ENCODE measurements at regions not wholly inside any gene's neighbourhood (a gene's known extent, or its start where the extent isn't known, plus 50 kb on each side); places are given as distances from the start of the nearest gene placed in this dataset.
"Not testable (repeated sequence)": the region's sequence is repeated elsewhere in the genome, so short reads cannot be mapped to it uniquely, and the experiment has no call there.

DNA sequence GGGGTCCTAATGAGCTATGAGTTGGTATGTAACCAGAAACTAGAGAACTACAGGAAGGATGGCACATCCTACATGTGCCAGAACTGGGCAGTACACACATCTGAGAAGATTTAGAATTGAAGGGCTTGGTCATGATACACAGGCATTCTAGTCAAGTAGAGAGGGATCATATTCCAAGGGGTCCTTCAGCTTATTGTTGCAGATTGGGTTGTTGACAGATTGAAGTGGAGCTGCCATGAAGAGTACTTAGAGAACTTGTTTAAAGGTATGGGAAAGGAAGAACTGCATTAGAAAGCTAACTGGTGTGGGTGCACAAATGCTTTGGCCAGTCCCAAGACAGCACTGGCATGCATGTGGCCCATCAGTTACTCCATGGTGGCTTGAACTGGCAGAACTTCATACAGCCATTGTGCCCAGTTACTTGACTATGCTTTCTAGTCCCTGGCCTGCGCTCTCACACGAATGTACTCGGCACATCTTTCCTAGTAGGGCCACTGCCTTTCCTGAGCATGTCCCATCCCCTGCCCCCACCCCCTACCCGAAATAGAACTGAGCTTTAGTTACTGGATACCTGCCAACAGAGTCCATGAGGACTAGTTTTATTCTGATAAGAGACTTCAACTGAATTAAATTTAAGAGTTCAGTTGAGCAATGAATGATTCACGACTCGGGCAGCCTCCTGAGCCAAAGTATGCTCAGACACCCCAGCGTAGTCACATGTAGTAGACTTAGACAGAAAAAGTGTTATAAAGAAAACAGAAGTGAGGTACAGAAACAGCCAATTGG lies 64.0 kb downstream of the CCNG2 start:
- no peak for DNase-seq (ENCODE audit: low read depth)

DNA sequence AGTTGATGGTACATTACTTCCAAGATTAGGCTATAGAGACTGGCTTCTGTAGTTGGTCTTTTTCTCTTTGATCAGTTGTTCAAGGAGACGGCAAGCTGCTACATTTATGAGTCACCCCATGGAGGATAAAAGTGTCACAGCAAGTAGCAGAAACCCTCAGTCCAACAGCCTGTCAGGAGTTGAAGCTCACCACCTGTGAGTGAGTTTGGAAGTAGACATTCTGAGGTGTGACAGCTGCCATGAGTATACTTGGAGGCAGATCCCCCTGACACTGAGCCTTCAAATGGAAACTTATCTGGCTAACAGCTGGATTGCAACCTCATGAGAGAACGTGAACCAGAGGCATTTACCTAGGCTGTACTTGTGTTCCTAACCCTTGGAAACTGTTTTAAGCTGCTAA lies 68.0 kb downstream of the CCNG2 start:
- DNase-seq (ENCODE audit: low read depth) = no peak

DNA sequence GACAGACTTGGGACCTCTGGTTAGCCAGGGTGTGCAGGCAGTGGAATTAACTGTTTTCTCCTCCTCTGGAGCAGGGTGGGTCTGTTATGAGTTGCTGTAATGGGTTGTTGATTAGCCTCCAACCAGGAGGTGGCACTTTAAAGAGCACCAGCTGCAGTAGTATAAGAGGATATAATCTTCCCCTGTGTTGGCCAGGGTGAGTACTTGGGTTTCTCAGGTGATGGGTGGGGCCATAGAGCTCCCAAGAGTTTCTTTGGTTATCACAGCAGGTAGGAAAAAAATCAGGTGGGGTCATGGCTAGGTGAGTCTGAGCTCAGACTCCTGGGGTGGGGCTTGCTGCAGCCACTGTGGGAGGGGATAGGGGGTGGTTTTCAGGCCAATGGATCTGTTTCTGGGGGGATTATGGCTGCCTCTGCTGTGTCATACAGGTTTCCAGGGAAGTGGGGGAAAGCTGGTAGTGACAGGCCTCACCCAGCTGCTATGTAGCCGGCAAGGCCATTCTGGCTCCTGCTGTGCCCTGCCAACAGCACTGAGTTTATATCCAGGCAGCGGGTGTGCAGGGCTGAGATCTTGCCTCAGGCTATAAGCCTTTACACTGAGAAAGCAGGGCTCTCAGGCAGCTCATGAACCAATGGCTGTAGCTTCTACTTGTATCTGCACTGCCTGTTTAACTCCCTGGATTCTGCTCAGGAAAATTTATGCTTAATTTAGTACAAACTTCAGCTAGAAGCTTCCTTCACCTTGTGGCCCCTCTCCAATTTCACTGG lies 70.1 kb downstream of the CCNG2 start:
- no peak for DNase-seq (ENCODE audit: low read depth)

DNA sequence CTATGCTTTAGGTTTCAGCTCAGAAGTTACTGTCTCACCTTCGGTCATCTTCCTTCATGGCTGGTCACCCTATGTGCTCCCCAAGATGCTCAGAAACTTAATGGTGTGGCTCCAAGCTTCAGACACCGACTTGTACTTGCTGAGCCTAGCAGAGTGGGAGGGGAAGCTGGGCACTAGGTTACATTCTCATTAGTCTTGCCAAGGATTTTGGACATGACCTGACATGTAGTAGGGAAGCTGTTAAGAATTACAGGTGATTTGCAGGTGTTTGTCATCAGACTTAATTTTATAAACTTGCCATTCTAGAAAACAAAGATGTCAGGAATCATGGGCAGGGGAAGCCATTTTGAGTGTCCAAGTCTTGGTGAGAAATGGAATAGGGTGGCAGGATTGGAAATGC lies 72.4 kb downstream of the CCNG2 start:
- no peak for DNase-seq (ENCODE audit: low read depth)

DNA sequence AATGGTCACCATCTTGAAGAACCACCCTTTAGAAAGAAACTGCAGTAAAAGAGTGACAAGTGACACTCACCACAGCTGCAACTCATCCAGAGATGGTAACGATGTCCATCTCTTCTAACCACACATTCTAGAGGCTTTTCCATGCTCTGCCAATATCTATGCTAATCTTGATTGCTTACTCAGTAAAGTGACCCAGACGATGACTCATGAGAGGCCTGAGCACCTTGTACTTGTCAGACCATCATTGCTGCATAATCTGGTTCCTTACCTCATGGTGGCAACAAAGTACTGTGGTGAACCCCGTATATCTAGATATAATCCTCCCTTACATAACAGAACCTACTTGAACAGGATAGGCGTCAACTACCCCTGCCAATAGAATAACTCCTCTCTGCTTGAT lies 75.6 kb downstream of the CCNG2 start:
- DNase-seq (ENCODE audit: low read depth) = no peak

DNA sequence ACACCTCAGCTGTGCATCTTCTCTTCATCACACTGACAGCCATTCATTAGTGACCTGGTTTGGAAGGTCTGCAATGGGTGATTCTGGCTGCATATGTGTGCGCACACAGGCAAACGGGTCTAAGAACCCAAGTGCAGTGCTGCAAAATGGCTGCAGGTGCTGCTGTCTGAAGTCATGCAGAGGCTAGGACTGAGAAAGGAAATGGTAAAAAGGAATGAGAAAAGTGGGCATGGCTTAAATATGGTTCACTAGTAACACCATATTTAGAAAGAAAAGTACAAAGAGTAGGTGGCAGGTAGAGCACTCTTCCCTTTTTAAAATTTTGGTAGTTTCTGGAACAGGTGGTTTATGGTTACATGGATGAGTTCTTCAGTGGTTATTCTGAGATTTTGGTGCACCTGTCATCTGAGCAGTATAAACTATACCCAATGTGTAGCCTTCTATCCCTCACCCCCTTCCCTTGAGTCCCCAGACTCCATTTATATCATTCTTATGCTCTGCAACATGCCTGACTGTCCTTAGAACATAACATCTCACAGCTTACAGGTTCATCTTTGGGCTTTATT lies 78.4 kb downstream of the CCNG2 start:
- no peak for DNase-seq (ENCODE audit: low read depth)

DNA sequence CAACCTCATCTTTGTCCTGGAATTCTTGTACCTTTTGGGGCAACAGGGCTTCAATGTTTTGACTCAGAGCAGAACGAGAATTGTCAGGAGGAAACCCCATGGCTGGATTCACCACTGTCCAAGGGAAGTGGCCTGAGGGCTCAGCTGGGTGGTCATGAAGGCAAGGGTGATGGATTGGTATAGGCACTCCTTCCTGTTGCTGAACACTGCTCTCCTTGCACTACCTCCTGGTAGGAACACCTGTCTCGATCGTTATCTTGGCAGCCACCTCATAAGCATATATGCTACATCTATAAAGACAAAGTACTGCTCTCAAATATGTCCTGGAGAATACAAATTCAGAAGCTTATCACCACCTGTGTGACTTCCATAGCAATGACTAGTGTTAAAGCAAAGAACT lies 79.8 kb downstream of the CCNG2 start:
- DNase-seq (ENCODE audit: low read depth) = no peak

DNA sequence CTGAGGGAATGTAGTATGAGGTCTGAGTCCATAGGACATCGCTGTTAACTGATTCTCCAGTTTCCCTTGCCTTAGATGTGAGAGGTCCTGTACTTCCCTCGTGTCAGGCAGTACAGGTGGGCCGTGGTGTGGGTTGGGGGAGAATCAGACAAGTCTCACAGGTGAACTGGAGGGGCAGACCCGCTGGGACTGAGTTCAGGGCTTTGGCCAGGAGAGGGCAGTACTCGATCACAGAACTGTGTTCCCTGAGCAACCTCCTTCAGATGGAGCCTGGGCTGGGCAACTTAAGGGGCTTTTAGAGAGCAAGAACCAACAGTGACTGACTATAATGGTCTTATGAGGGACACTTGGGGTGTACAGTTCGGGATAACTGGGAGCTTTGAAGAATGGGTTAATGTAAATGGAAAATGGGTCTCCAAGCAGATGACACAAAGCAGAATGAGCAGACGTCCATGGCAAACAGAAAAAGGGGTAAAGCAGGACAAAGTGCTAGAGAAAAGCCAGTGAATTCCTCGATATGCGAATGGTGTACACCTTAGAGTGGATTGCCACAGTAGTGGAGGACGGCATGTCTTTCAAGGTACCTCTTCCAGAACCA lies 83.6 kb downstream of the CCNG2 start:
- DNase-seq (ENCODE audit: low read depth) = peak; percentile 1

DNA sequence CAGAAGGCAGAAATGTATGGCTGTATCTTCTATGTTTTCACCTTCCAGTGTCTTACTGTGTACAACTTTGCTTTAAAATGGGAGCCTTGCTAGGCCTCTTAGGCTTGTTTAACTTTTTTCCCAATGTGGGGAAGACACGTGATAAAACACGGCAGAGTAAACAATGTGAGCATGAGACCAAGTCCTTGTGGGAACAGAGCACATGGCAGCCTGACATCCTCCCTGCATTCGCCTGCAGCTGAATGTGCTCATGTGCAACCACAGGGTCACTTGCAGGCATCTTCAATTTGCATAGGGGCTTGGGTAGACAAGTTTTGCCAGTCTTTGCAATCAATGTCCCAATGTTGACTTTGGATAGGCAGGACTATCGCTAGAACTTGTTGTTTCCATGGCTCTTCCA lies 91.8 kb downstream of the CCNG2 start:
- no peak for DNase-seq (ENCODE audit: low read depth)

DNA sequence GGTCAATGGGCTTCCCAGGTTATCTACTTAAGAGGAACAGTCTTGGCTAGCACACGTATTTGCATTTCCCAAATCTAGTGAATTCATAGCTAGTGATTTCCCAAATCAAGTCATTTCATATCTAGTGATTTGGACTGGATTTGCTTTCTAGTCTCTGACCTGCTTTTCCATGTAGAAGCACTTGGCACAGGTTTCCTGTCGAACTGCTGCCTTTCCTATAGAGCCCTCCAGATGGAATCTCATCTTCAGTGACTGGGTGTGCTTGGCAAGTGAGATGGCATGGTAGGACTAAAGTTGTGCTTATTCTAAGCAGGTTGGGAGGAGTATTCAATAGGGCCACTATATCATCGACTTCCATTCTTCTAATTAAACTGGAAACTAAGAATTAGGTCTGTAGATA lies 94.7 kb downstream of the CCNG2 start:
- DNase-seq (ENCODE audit: low read depth) = no peak

DNA sequence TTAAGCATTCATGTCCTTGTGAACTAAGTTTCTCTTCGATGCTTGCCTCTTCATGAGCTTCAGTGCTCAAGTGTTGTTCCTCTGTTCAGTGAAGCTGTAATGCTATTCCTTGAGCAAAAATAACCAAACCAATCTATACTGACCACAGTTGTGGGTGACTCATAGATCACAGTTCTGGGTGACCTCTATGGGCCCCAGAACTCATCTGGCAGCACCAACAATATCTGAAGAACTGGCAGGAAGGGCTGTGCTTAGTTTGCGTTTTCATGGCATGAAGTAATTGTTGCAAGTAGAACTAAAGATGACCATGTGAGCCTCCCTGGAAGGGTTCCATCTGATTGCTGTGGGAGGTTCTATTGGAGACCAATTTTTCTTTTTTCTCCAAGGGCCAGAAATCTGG lies 106.2 kb downstream of the CCNG2 start:
- DNase-seq (ENCODE audit: low read depth) = no peak

DNA sequence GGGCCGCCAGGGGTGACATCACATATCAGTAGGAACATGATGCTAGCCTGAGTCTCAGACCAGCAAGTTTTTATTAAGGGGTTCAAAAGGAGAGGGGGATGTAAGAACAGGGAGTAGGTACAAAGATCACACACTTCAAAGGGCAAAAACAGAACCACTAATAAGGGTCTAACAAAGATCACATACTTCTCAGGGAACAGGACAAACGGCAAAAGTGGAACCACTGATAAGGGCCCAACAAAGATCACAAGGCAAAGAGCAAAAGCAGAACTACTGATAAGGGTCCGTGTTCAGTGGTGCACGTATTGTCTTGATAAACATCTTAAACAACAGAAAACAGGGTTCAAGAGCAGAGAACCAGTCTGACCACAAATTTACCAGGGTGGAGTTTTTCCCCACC lies 107.0 kb downstream of the CCNG2 start:
- DNase-seq (ENCODE audit: low read depth) = not testable (repeated sequence)

DNA sequence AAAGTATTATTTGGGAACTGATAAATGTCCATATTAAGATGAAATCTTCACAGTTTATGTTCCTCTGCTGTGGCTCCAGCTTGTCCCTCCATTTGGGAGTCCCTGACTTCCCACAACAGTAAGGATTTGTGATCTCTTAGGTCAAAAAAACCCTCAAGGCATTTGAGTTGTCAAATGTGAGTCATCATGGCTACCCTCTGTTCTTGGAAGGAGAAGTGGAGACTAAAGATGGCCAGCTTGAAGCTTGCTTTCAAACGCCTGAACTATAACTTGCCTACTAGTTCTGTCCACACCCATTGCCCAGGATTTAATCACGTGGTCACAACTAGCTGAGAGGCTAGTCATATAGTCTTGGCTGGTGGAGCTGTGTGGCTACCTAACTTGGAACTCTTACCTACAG lies 107.8 kb downstream of the CCNG2 start:
- DNase-seq (ENCODE audit: low read depth) = no peak

DNA sequence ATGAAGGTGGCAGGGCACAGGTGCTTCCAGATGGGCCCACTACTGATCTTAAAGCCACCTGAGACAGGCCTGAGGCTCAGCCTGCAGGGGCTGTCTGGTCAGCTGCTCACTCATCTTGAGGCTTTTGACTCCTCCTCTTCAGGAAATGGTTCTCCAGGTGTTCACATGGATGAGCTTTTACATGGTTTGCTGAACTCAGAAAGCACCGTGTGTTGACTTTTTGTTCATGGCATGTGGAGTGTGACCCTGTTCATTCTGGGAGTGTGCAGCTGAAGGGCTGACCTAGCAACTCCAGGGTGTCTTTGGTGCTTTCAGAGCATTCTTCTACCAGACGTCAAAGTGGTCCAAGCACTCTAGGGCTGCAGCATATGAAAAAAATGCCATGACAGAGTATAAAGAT lies 111.1 kb downstream of the CCNG2 start:
- no peak for DNase-seq (ENCODE audit: low read depth)

DNA sequence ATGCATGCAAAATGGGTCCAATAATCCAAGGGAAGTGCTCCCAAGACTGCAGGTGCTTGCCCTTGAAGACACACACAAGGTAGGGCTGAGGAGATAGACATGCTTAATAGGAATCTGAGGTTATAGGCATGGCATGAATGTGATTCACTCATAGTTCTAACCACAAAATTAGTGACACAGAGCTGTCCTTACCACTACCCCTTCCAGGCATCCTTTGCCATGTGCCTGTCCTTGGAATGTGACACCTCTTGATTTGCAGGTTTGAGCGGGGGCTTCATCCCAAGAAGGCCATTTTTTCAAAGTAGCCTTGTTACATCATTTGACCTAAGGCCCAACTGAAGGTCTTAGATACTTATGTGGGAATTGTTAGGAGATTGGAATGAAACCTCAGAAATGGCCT lies 112.5 kb downstream of the CCNG2 start:
- no peak for DNase-seq (ENCODE audit: low read depth)

DNA sequence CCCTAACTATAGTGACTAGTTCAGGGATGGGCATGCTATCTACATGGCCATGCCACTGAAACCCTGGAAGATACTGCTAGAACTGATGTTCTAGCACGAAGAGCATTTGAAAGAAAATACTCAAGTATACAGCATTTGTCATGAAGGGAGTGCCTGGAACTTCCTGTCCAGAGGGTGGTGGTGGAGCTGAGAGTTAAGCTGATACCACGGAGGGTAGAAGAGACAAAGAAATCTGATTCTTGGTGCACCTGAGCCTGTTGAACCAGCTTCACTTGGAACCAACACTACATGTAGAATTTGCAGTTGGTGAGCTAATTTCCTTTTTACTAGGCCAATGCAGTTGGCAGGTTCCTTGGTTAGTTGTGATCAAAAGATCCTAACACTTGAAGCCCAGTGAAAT lies 116.4 kb downstream of the CCNG2 start:
- DNase-seq (ENCODE audit: low read depth) = no peak

DNA sequence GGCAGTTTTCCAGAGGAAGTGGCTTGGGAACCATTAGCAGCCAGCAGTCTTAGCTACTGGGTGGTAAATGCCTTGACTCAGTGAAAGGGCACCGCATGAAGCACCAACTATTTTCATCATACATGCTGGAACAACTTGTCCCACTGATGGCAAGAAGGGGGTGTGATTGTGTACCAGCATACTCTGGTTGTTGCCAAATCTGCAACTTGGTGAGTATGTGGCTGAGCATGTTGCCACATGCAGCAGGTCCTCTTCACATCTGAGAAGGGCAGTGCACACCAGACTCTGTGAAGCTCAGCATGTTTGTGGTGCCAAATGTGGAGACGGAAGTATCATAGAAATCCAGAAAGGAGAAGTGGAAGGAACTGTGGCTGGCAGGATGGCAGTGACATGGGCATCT lies 122.1 kb downstream of the CCNG2 start:
- DNase-seq (ENCODE audit: low read depth) = not testable (repeated sequence)

DNA sequence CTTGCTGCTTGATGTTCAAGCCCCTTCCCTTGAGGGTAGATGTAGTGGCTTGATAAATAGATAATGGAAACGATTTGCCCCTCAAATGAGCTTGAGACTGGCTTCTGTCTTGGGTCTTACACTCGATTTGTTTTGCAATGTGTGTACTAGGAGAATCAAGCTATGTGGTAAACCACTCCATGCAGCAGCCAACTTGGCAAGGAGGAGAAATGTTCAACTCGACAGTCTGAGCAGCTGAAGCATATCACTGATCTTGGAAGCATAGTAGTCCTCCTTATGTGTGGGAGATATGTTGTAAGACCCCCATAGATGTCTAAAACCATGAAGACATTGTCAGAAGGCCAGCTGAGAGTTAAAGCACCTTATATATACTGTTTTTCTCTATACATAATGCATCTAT lies 125.3 kb downstream of the CCNG2 start:
- DNase-seq (ENCODE audit: low read depth) = no peak

DNA sequence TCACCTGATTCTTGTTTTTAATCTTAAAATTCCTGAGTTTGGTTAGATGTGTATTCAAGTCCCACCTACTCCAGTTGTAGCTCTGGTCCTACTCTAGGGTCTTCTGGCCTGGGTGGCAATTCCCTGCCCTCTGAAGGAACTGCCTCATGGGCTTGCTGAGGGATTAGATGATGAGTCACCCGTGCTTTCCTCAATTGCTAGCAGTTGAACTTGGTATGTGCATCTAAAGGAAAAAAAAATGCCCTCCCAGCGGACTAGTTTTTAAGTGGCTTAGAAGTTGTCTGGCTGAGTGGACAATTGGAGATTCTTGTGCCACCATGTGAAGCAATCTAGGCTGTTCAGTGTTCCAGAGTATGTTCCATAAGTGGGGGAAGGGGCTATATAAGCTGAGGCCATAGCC lies 127.0 kb downstream of the CCNG2 start:
- no peak for DNase-seq (ENCODE audit: low read depth)

DNA sequence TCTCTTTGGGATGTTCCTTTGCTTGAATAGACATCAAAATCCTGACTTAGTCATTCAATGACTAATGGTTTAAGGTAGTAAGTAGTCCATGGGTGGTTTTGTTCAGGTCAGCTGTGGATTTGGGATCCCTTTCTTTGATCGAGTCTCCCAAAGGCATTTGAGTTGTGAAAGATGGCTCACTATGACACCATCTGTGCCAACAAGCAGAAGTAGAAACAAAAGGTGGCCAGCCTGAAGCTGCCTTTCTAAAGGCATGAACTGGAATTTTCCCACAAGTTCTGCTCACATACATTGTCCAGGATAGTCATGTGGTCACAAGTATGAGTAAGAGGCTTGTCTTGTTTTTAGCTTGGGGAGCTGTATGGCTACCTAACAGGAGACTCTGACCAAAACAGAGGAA lies 129.9 kb downstream of the CCNG2 start:
- DNase-seq (ENCODE audit: low read depth) = no peak

DNA sequence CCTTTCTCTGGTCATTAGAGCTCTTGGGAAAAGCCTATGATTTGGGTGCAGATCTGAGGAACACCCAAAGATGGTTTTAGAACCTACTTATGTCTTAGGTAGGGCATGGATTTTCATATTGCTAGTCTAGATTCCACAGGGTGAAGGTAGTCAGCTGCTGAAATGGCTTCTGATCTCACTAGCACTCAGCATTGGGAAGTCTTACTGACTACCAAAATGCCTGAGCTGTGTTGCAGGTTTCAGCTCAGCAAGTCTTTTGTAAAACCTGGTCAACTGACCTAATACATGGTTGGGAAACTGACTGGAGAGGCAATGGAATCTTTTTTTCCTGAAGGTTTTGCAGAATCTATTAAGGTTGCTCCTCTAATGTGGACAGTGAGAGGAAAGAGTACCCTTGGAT lies 136.4 kb downstream of the CCNG2 start:
- DNase-seq (ENCODE audit: low read depth) = no peak

DNA sequence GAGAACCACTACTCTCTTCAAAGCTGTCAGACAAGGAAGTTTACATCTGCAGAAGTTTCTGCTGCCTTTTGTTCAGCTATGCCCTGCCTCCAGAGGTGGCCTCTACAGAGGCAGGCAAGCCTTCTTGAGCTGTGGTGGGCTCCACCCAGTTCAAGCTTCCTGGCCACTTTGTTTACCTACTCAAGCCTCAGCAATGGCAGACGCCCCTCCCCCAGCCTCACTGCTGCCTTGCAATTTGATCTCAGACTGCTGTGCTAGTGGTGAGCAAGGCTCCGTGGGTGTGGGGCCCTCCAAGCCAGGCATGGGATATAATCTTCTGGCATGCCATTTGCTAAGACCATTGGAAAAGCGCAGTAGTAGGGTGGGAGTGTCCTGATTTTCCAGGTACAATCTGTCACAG lies 144.0 kb downstream of the CCNG2 start:
- DNase-seq (ENCODE audit: low read depth) = not testable (repeated sequence)

DNA sequence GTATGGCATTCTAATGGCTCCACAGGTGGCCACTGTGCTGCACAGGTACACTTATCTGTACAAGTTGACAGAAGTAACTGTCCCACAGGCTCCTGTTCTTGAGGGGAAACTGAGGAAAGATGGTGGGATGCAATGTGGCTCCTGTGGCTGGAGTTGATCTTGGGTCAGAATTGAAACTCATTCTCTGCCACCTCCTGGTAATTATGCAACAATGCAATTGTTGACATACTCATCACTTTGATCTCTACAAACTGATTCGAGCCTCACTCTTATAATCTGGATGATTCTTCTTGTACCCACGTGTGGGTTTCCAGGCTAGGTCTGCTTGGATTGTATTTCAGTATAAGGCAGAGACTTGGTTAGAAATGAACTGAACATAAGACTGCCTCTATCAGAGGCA lies 148.8 kb downstream of the CCNG2 start:
- DNase-seq (ENCODE audit: low read depth) = no peak
